NT2/D1 (cell line): ENCODE measurements at regions not wholly inside any gene's neighbourhood (a gene's known extent, or its start where the extent isn't known, plus 50 kb on each side); places are given as distances from the start of the nearest gene placed in this dataset.

Experiments
- DNase-seq: peaks from one replicate; pipeline ENCODE4 v3.0.0-alpha.2; 2011; ENCODE audit warnings: low read depth, low spot score
- H3K27me3 ChIP-seq: 2 replicates; pipeline ENCODE4 v1.6.0; 2011; ENCODE audit warnings: mild to moderate bottlenecking; ENCODE audit not compliant: insufficient read length, insufficient read depth
- H3K36me3 ChIP-seq: 2 replicates; pipeline ENCODE4 v1.6.1; 2011; ENCODE audit warnings: mild to moderate bottlenecking, low read length, mixed read lengths; ENCODE audit not compliant: insufficient read depth, insufficient read length
- H3K4me1 ChIP-seq: 2 replicates; pipeline ENCODE4 v1.5.1; 2011; ENCODE audit not compliant: insufficient read depth, insufficient read length
- H3K4me3 ChIP-seq: 2 replicates; pipeline ENCODE4 v1.5.1; 2011; ENCODE audit warnings: low read depth; ENCODE audit not compliant: insufficient read length
- H3K9ac ChIP-seq: 2 replicates; pipeline ENCODE4 v1.6.0; 2011; ENCODE audit warnings: low read depth; ENCODE audit not compliant: insufficient read length
- H3K9me3 ChIP-seq: 2 replicates; pipeline ENCODE4 v1.5.1; 2011; ENCODE audit warnings: mild to moderate bottlenecking, low read length; ENCODE audit not compliant: insufficient read depth
- SUZ12 ChIP-seq: IDR thresholded peaks from 2 replicates; pipeline ENCODE4 v1.6.1; 2011; ENCODE audit not compliant: insufficient read length, insufficient read depth; ENCODE audit errors: extremely low read depth
- YY1 ChIP-seq: IDR thresholded peaks from 2 replicates; pipeline ENCODE4 v1.6.1; 2011; ENCODE audit not compliant: insufficient read length, insufficient read depth
- ZNF274 ChIP-seq: IDR thresholded peaks from 2 replicates; pipeline ENCODE4 v1.6.1; 2011; ENCODE audit warnings: mild to moderate bottlenecking, low read depth, low read length

GRCh38 chrX:51798701-51799100, 55.5 kb downstream of the GSPT2 start:
- H3K36me3 ChIP-seq = no peaks in the 10 kb centered on the region
- H3K4me1 ChIP-seq = no peaks in the 10 kb centered on the region
- DNase-seq = no peak
- H3K4me3 ChIP-seq = no peak overlapping the region
- H3K9ac ChIP-seq = no peak overlapping the region
- no peaks in the 10 kb centered on the region for H3K9me3 ChIP-seq
- no peaks in the 10 kb centered on the region for H3K27me3 ChIP-seq
- no peak for TF ChIP-seq ZNF274
- no peak for TF ChIP-seq YY1
- TF ChIP-seq SUZ12 = no peak

GRCh38 chrX:51802917-51803688, 59.9 kb downstream of the GSPT2 start:
- H3K9ac ChIP-seq = peak overlapping the region; percentile 95

GRCh38 chrX:51803833-51804232, 60.6 kb downstream of the GSPT2 start:
- no peaks in the 10 kb centered on the region for H3K4me1 ChIP-seq
- H3K27me3 ChIP-seq = no peaks in the 10 kb centered on the region
- peak overlapping the region; percentile 26 for H3K9ac ChIP-seq
- H3K36me3 ChIP-seq = peaks cover 7% of the 10 kb centered on the region
- TF ChIP-seq ZNF274 = no peak
- no peak for TF ChIP-seq SUZ12
- TF ChIP-seq YY1 = no peak
- H3K9me3 ChIP-seq = no peaks in the 10 kb centered on the region
- no peak for DNase-seq
- peak overlapping the region; percentile 97 for H3K4me3 ChIP-seq

More at GRCh38 chrX:51802917-51803688, 59.9 kb downstream of the GSPT2 start:
- peak; percentile 79 for DNase-seq
- Histone ChIP-seq H3K36me3 (peaks cover 7% of the 10 kb centered on the region), H3K4me3 (peak overlapping the region; percentile 97), H3K4me1 (no peaks in the 10 kb centered on the region), H3K9me3 (no peaks in the 10 kb centered on the region), H3K27me3 (no peaks in the 10 kb centered on the region)
- TF ChIP-seq ZNF274 (no peak), SUZ12 (no peak), YY1 (no peak)

- H3K9ac ChIP-seq = no peak overlapping the region
- H3K4me3 ChIP-seq = no peak overlapping the region
- no peak for DNase-seq
- H3K9me3 ChIP-seq = no peaks in the 10 kb centered on the region
- H3K36me3 ChIP-seq = peaks cover 7% of the 10 kb centered on the region
- TF ChIP-seq YY1 = no peak
- no peak for TF ChIP-seq SUZ12
- TF ChIP-seq ZNF274 = no peak
- no peaks in the 10 kb centered on the region for H3K4me1 ChIP-seq
- H3K27me3 ChIP-seq = no peaks in the 10 kb centered on the region
Observed at GRCh38 chrX:51804741-51805140, 61.5 kb downstream of the GSPT2 start.

- H3K4me1 ChIP-seq = no peaks in the 10 kb centered on the region
- no peaks in the 10 kb centered on the region for H3K27me3 ChIP-seq
- H3K9me3 ChIP-seq = no peaks in the 10 kb centered on the region
- H3K9ac ChIP-seq = no peak overlapping the region
- TF ChIP-seq YY1 = no peak
- no peak for TF ChIP-seq ZNF274
- TF ChIP-seq SUZ12 = no peak
- DNase-seq = no peak
- H3K4me3 ChIP-seq = no peak overlapping the region
- peaks cover 5% of the 10 kb centered on the region for H3K36me3 ChIP-seq
Observed at GRCh38 chrX:51813886-51814460, 70.7 kb downstream of the GSPT2 start.

GRCh38 chrX:51824061-51824460, 69.4 kb upstream of the MAGED1 start:
- DNase-seq = no peak
- Histone ChIP-seq H3K9ac (no peak overlapping the region), H3K27me3 (no peaks in the 10 kb centered on the region), H3K4me3 (no peak overlapping the region), H3K4me1 (no peaks in the 10 kb centered on the region), H3K9me3 (no peaks in the 10 kb centered on the region), H3K36me3 (peaks cover 4% of the 10 kb centered on the region)
- no peak for TF ChIP-seq YY1
- TF ChIP-seq SUZ12 = no peak
- no peak for TF ChIP-seq ZNF274

GRCh38 chrX:51825436-51825835, 68.0 kb upstream of the MAGED1 start:
- TF ChIP-seq SUZ12 (no peak), ZNF274 (no peak), YY1 (no peak)
- no peaks in the 10 kb centered on the region for H3K36me3 ChIP-seq
- H3K9me3 ChIP-seq = no peaks in the 10 kb centered on the region
- no peak for DNase-seq
- H3K27me3 ChIP-seq = no peaks in the 10 kb centered on the region
- H3K4me1 ChIP-seq = no peaks in the 10 kb centered on the region
- H3K4me3 ChIP-seq = no peak overlapping the region
- no peak overlapping the region for H3K9ac ChIP-seq
